ENCODE measurements at regions not wholly inside any gene's neighbourhood (a gene's known extent, or its start where the extent isn't known, plus 50 kb on each side); places are given as distances from the start of the nearest gene placed in this dataset.

DNA sequence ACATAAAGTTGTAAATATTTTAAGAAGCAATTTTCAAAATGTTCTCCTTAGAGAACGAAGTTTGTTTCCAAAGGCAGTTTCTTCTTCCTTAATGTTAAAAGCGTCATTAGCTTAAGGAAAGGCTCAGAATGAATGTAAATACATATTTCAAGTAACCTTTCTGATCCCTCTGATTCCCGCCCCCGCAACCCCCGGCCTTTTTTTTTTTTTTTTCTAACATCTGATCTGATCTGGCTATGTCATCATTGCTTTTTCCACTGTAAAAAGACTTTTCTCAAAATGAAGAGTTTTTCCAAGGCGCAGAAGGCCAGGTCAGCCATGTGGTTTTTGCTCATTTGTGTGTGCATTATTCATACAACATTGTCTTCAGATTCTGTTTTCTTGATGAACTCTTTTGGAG, 57.1 kb upstream of the MEIS1 start:
- TF ChIP-seq CTCF (IDR thresholded peaks at IDR 0.05; ENCODE audit: insufficient read depth, low read depth, low read length) (no peak), EZH2 (IDR thresholded peaks at IDR 0.05; ENCODE audit: insufficient read depth, low read length) (no peak)
